BLaER1 (cell line): ENCODE measurements at regions not wholly inside any gene's neighbourhood (a gene's known extent, or its start where the extent isn't known, plus 50 kb on each side); places are given as distances from the start of the nearest gene placed in this dataset.
"Not testable (repeated sequence)": the region's sequence is repeated elsewhere in the genome, so short reads cannot be mapped to it uniquely, and the experiment has no call there.

ENCODE experiments used
- H3K27ac ChIP-seq: shearing (Covaris generic); formaldehyde crosslinking; 2 replicates; pipeline ENCODE4 v1.8.1; 2022
- H3K27me3 ChIP-seq: shearing (Covaris generic); formaldehyde crosslinking; 2 replicates; pipeline ENCODE4 v1.8.1; 2022
- H3K36me3 ChIP-seq: shearing (Covaris generic); formaldehyde crosslinking; 2 replicates; pipeline ENCODE4 v1.8.1; 2022
- H3K4me1 ChIP-seq: shearing (Covaris generic); formaldehyde crosslinking; 2 replicates; pipeline ENCODE4 v1.8.1; 2022
- H3K4me2 ChIP-seq: shearing (Covaris generic); formaldehyde crosslinking; 2 replicates; pipeline ENCODE4 v1.8.1; 2022
- H3K4me3 ChIP-seq: shearing (Covaris generic); formaldehyde crosslinking; 2 replicates; pipeline ENCODE4 v1.8.1; 2022
- H3K9ac ChIP-seq: shearing (Covaris generic); formaldehyde crosslinking; 2 replicates; pipeline ENCODE4 v1.8.1; 2022
- H3K9me3 ChIP-seq: shearing (Covaris generic); formaldehyde crosslinking; 2 replicates; pipeline ENCODE4 v1.8.1; 2022
- H4K20me1 ChIP-seq: shearing (Covaris generic); formaldehyde crosslinking; 2 replicates; pipeline ENCODE4 v1.8.1; 2022
- Cebpa-rat ChIP-seq: shearing (Covaris generic); IDR thresholded peaks from 2 replicates; pipeline ENCODE4 v1.8.1; 2022

GRCh38 chr4:84258905-84259830, 239.9 kb downstream of the NKX6-1 start:
- H3K4me1 ChIP-seq = peaks cover 13% of the 10 kb centered on the region
- H3K4me2 ChIP-seq = 0 out of 2 replicates have a peak overlapping the region, but pooled peaks have one; percentile 5
- no peak overlapping the region for H3K27ac ChIP-seq
- no peaks in the 10 kb centered on the region for H4K20me1 ChIP-seq
- H3K27me3 ChIP-seq = no peaks in the 10 kb centered on the region
- H3K4me3 ChIP-seq = no peak overlapping the region
- peaks cover 24% of the 10 kb centered on the region for H3K9me3 ChIP-seq
- TF ChIP-seq Cebpa-rat = no peak
- H3K9ac ChIP-seq = no peak overlapping the region
- no peaks in the 10 kb centered on the region for H3K36me3 ChIP-seq

GRCh38 chr4:84254537-84254936, 244.6 kb downstream of the NKX6-1 start:
- no peaks in the 10 kb centered on the region for H3K36me3 ChIP-seq
- no peak overlapping the region for H3K27ac ChIP-seq
- no peak overlapping the region for H3K4me2 ChIP-seq
- H3K9me3 ChIP-seq = peaks cover 7% of the 10 kb centered on the region
- H3K9ac ChIP-seq = no peak overlapping the region
- H3K4me1 ChIP-seq = peaks cover 5% of the 10 kb centered on the region; the same call in 1 of the 2 replicates
- H3K27me3 ChIP-seq = no peaks in the 10 kb centered on the region
- H4K20me1 ChIP-seq = no peaks in the 10 kb centered on the region
- peak; percentile 14; the same call in 1 of the 2 replicates for TF ChIP-seq Cebpa-rat
- no peak overlapping the region for H3K4me3 ChIP-seq

- TF ChIP-seq Cebpa-rat = no peak
- Histone ChIP-seq H3K27me3 (no peaks in the 10 kb centered on the region), H3K27ac (no peak overlapping the region), H3K4me2 (no peak overlapping the region), H3K4me3 (no peak overlapping the region), H4K20me1 (no peaks in the 10 kb centered on the region), H3K9ac (no peak overlapping the region), H3K4me1 (no peaks in the 10 kb centered on the region), H3K9me3 (0 out of 2 replicates have a peak, but pooled peaks cover 1% of the 10 kb centered on the region), H3K36me3 (no peaks in the 10 kb centered on the region)
Measured at GRCh38 chr4:84249521-84249920, 249.6 kb downstream of the NKX6-1 start.

- not testable (repeated sequence) for H3K27me3 ChIP-seq, H3K36me3 ChIP-seq, H3K9ac ChIP-seq, H3K4me1 ChIP-seq, H4K20me1 ChIP-seq, H3K4me2 ChIP-seq, H3K4me3 ChIP-seq, H3K27ac ChIP-seq, H3K9me3 ChIP-seq
Measured at GRCh38 chr4:84245042-84245441, 254.1 kb downstream of the NKX6-1 start.

GRCh38 chr4:84244346-84244801, 254.7 kb downstream of the NKX6-1 start:
- H3K4me2 ChIP-seq, H3K9me3 ChIP-seq, H3K27me3 ChIP-seq, H4K20me1 ChIP-seq, H3K4me3 ChIP-seq, H3K36me3 ChIP-seq, H3K27ac ChIP-seq, H3K4me1 ChIP-seq, H3K9ac ChIP-seq: not testable (repeated sequence)

- no peaks in the 10 kb centered on the region for H3K27me3 ChIP-seq
Measured at GRCh38 chr4:84243685-84244084, 255.4 kb downstream of the NKX6-1 start.

GRCh38 chr4:84239278-84239845, 259.7 kb downstream of the NKX6-1 start:
- H3K4me1 ChIP-seq = no peaks in the 10 kb centered on the region
- no peak overlapping the region for H3K9ac ChIP-seq
- no peaks in the 10 kb centered on the region for H4K20me1 ChIP-seq
- H3K4me2 ChIP-seq = no peak overlapping the region
- no peak overlapping the region for H3K27ac ChIP-seq
- no peak for TF ChIP-seq Cebpa-rat
- peaks cover 9% of the 10 kb centered on the region; the same call in 1 of the 2 replicates for H3K9me3 ChIP-seq
- H3K36me3 ChIP-seq = no peaks in the 10 kb centered on the region
- H3K27me3 ChIP-seq = no peaks in the 10 kb centered on the region
- H3K4me3 ChIP-seq = no peak overlapping the region

More at GRCh38 chr4:84243685-84244084, 255.4 kb downstream of the NKX6-1 start:
- H3K36me3 ChIP-seq = no peaks in the 10 kb centered on the region
- no peak overlapping the region for H3K9ac ChIP-seq
- H3K27ac ChIP-seq = no peak overlapping the region
- H3K9me3 ChIP-seq = peaks cover 7% of the 10 kb centered on the region; the same call in 1 of the 2 replicates
- no peaks in the 10 kb centered on the region for H4K20me1 ChIP-seq
- no peaks in the 10 kb centered on the region for H3K4me1 ChIP-seq
- H3K4me3 ChIP-seq = no peak overlapping the region
- TF ChIP-seq Cebpa-rat = no peak
- H3K4me2 ChIP-seq = no peak overlapping the region

- Histone ChIP-seq H3K4me2 (no peak overlapping the region), H3K4me1 (no peaks in the 10 kb centered on the region), H3K27ac (no peak overlapping the region), H3K9me3 (0 out of 2 replicates have a peak, but pooled peaks cover 5% of the 10 kb centered on the region), H4K20me1 (no peaks in the 10 kb centered on the region), H3K9ac (no peak overlapping the region), H3K36me3 (no peaks in the 10 kb centered on the region), H3K4me3 (no peak overlapping the region), H3K27me3 (no peaks in the 10 kb centered on the region)
- TF ChIP-seq Cebpa-rat = no peak
Measured at GRCh38 chr4:84238247-84239090, 260.6 kb downstream of the NKX6-1 start.

- no peaks in the 10 kb centered on the region for H3K27me3 ChIP-seq
- H3K4me1 ChIP-seq = peaks cover 10% of the 10 kb centered on the region
- H3K9ac ChIP-seq = no peak overlapping the region
- no peak overlapping the region for H3K4me2 ChIP-seq
- no peak overlapping the region for H3K4me3 ChIP-seq
- H3K27ac ChIP-seq = no peak overlapping the region
- H3K9me3 ChIP-seq = 0 out of 2 replicates have a peak, but pooled peaks cover 5% of the 10 kb centered on the region
- TF ChIP-seq Cebpa-rat = no peak
- H3K36me3 ChIP-seq = no peaks in the 10 kb centered on the region
- H4K20me1 ChIP-seq = no peaks in the 10 kb centered on the region
Measured at GRCh38 chr4:84237008-84237407, 262.1 kb downstream of the NKX6-1 start.
